ENCODE measurements at regions not wholly inside any gene's neighbourhood (a gene's known extent, or its start where the extent isn't known, plus 50 kb on each side); places are given as distances from the start of the nearest gene placed in this dataset.

DNA sequence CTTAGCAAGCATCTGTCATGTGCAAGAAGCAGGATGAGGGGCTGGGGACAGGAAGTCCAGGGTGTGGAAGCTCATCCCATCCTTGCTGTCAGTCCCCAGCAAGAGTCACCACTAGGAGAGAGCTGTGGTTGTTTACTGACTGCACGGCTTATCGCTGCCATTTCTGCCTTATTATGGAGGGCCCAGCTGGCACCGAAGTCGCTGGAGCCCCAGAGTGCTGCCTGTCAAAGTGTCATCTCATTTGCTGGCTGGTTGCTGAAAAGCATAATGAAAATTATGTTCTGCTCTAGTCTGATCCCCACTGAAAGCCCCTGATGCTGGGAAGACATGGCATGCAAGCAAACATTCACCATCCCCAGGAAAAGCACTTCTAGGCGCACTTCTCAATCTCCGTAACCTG, 642.7 kb downstream of the NPHP4 start:
- H3K9me3 Mint-ChIP-seq = peaks cover 2% of the 10 kb centered on the region
- ChIA-PET CTCF (no interaction called here), POLR2A (no interaction called here)
- intact Hi-C loops (cut with micrococcal nuclease) = no loop called here
- H3K4me1 Mint-ChIP-seq (ENCODE audit: low read depth) = peaks cover 5% of the 10 kb centered on the region
- no peak for ATAC-seq
- H3K4me3 Mint-ChIP-seq = no peak overlapping the region
- H3K27ac Mint-ChIP-seq = no peak overlapping the region
- H3K36me3 Mint-ChIP-seq (ENCODE audit: low read depth) = no peaks in the 10 kb centered on the region
- DNase-seq = no peak
- TF ChIP-seq, protein P1, sequence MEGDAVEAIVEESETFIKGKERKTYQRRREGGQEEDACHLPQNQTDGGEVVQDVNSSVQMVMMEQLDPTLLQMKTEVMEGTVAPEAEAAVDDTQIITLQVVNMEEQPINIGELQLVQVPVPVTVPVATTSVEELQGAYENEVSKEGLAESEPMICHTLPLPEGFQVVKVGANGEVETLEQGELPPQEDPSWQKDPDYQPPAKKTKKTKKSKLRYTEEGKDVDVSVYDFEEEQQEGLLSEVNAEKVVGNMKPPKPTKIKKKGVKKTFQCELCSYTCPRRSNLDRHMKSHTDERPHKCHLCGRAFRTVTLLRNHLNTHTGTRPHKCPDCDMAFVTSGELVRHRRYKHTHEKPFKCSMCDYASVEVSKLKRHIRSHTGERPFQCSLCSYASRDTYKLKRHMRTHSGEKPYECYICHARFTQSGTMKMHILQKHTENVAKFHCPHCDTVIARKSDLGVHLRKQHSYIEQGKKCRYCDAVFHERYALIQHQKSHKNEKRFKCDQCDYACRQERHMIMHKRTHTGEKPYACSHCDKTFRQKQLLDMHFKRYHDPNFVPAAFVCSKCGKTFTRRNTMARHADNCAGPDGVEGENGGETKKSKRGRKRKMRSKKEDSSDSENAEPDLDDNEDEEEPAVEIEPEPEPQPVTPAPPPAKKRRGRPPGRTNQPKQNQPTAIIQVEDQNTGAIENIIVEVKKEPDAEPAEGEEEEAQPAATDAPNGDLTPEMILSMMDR (IDR thresholded peaks at IDR 0.05) = no peak
- H3K27me3 Mint-ChIP-seq = no peaks in the 10 kb centered on the region

DNA sequence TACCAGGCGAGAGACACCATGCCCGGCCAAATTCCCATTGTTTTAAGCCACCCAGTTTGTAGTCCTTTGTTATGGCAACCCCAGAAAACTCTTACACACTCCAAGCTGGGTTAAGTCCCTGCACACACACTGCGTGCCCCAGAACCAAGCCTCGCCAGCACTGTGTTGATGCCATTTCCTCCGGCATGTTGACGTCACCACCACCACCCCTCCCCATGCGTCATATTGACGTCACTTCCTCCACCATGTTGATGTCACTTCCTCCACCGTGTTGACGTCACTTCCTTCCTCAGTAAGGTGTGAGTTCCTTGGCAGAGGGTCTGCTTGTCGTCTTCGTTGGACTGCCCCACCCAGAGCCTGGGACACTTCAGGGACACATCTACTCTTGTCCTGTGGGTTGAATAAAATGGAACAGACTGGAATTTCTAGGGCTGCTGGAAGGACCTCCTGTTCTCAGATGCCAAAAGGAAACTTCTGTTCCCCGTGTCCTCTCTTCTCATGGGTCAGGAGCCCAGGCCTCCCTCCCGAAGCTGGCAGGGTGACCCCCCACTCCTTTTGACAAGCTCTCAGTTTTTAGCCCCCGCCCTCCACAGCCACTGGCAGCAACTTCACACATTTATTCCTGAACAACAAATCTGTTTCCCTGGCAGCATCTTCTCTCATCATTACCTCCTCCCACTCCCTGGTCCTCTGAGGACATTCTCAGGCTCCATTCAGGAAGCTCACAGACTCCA, 643.3 kb downstream of the NPHP4 start:
- no peaks in the 10 kb centered on the region for H3K9me3 Mint-ChIP-seq
- no peaks in the 10 kb centered on the region for H3K27me3 Mint-ChIP-seq
- H3K36me3 Mint-ChIP-seq (ENCODE audit: low read depth) = no peaks in the 10 kb centered on the region
- ATAC-seq = no peak
- intact Hi-C loops (cut with micrococcal nuclease) = no loop called here
- CTCF ChIA-PET = no interaction called here
- no peak overlapping the region for H3K27ac Mint-ChIP-seq
- H3K4me1 Mint-ChIP-seq (ENCODE audit: low read depth) = peaks cover 5% of the 10 kb centered on the region
- POLR2A ChIA-PET = no interaction called here
- no peak overlapping the region for H3K4me3 Mint-ChIP-seq
- DNase-seq = peak; percentile 10
- TF ChIP-seq, protein P1 (IDR thresholded peaks at IDR 0.05) = no peak

DNA sequence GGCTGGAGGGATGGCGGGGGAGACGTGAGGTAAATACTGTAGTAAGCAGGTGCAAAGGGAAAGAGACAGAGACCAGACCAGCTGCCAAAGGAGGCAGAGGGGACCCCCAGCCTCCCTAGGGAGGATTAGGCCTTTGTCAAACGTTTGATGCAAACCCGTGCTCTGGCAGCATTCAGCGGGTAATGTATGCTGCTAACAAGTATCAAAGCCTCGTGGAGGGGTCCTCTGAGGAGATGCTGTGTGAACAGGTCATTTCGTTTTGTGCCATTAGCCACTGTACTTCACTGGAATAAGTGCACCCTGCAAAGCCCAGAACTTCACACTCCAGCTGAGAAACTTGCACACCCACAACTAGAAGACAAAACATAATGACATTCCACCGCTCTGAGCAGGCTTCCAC, 644.5 kb downstream of the NPHP4 start:
- ChIA-PET POLR2A (no interaction called here), CTCF (no interaction called here)
- ATAC-seq (no peak), DNase-seq (no peak)
- Mint-ChIP-seq H3K27ac (no peak overlapping the region), H3K4me1 (ENCODE audit: low read depth) (peaks cover 5% of the 10 kb centered on the region), H3K27me3 (no peaks in the 10 kb centered on the region), H3K36me3 (ENCODE audit: low read depth) (no peaks in the 10 kb centered on the region), H3K4me3 (no peak overlapping the region), H3K9me3 (no peaks in the 10 kb centered on the region)
- intact Hi-C loops (cut with micrococcal nuclease) = no loop called here
- TF ChIP-seq, protein P1 (IDR thresholded peaks at IDR 0.05) = no peak

DNA sequence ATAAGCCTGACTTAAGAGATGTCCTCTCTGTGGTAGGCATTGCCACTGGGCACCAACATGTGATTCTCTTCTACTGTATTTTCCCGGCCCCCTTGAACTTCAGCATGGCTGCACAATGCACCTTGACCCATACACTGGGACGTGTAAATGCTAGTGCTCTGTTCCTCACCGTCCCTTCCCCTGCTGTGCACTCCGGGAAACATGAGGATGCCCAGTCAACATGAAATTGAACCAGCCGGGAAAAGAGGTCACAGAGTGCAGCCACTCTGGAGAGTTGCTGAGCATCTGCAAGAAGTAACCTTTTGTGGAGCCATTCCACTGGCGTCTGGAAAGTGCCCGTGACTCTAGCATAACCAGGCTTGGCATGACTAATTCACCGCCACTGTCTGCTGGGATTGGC, 646.7 kb downstream of the NPHP4 start:
- H3K27me3 Mint-ChIP-seq = no peaks in the 10 kb centered on the region

More for the DNA sequence above, 646.7 kb downstream of the NPHP4 start:
- no peak for ATAC-seq
- H3K9me3 Mint-ChIP-seq = no peaks in the 10 kb centered on the region
- no peak overlapping the region for H3K4me3 Mint-ChIP-seq
- H3K27ac Mint-ChIP-seq = no peak overlapping the region
- no peak for DNase-seq
- ChIA-PET CTCF (no interaction called here), POLR2A (no interaction called here)
- H3K36me3 Mint-ChIP-seq (ENCODE audit: low read depth) = no peaks in the 10 kb centered on the region
- intact Hi-C loops (cut with micrococcal nuclease) = no loop called here
- peaks cover 6% of the 10 kb centered on the region for H3K4me1 Mint-ChIP-seq (ENCODE audit: low read depth)
- TF ChIP-seq, protein P1 (IDR thresholded peaks at IDR 0.05) = no peak

All from activated CD8-positive, alpha-beta T cell treated with anti-CD3 and anti-CD28 coated beads for 36 hours (primary cell).